ENCODE measurements at regions not wholly inside any gene's neighbourhood (a gene's known extent, or its start where the extent isn't known, plus 50 kb on each side); places are given as distances from the start of the nearest gene placed in this dataset.
"Not testable (repeated sequence)": the region's sequence is repeated elsewhere in the genome, so short reads cannot be mapped to it uniquely, and the experiment has no call there.

GRCh38 chr2:43005975-43006833 lies 213.8 kb upstream of the HAAO start:
- ChIA-PET POLR2A (no interaction called here), CTCF (interaction anchor here (0.5 to 0.8 kb wide), 2 partner anchors 18 to 134 kb away, joined by 3 to 4 read pairs; no protein-coding TSS in a partner anchor)
- ATAC-seq (no peak), DNase-seq (no peak)
- no peaks in the 10 kb centered on the region for H3K9me3 Mint-ChIP-seq (ENCODE audit: low read depth)
- no peaks in the 10 kb centered on the region for H3K36me3 Mint-ChIP-seq (ENCODE audit: low read depth)
- peaks cover 7% of the 10 kb centered on the region for H3K4me1 Mint-ChIP-seq
- no peak overlapping the region for H3K27ac Mint-ChIP-seq
- intact Hi-C loops (cut with DNase I, micrococcal nuclease): no loop called here
- H3K27me3 Mint-ChIP-seq: no peaks in the 10 kb centered on the region
- no peak overlapping the region for H3K4me3 Mint-ChIP-seq

DNA sequence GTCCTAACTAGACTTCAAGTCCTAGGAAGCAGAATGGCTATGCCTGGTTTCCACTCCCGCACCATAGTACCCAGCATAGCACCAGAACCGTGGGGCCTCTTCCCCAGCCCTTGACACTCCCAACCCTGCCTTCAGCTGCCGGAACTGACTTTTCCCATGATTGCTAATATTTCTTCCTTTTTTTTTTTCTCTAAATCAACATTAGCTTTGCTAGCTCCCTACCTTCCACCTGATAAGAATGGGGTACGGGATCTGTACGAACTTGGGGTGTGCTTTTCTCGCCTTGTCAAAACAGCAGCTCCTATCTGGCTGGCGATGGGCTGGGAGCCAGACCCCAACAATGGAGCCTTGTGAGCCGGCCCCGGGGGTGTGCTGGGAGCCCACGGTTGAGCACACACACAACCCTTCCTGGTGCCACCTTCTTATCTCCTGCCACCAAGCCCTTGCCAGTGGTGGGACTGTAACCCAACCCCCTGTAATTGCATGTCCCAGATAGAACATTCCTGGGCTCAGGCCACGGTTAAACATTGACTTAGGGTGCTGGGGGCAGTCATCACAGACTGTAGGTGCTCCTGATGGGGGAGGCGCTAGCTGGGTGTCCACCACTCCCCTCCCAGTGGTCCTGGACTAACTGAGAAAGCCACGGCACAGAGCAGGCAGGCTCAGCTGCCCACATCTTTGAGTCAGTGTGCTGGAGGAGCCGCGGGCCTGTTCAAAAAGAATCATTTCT lies 213.0 kb upstream of the HAAO start:
- Mint-ChIP-seq H3K36me3 (ENCODE audit: low read depth) (no peaks in the 10 kb centered on the region), H3K9me3 (ENCODE audit: low read depth) (no peaks in the 10 kb centered on the region), H3K4me1 (no peaks in the 10 kb centered on the region), H3K27ac (peak overlapping the region; percentile 23), H3K4me3 (no peak overlapping the region), H3K27me3 (no peaks in the 10 kb centered on the region)
- DNase-seq (no peak), ATAC-seq (no peak)
- POLR2A ChIA-PET: no interaction called here
- CTCF ChIA-PET: interaction anchor here (0.5 to 1.3 kb wide), 5 partner anchors 17 to 213 kb away, joined by 3 to 4 read pairs (median 3); no protein-coding TSS in a partner anchor
- intact Hi-C loops (cut with DNase I, micrococcal nuclease): no loop called here

DNA sequence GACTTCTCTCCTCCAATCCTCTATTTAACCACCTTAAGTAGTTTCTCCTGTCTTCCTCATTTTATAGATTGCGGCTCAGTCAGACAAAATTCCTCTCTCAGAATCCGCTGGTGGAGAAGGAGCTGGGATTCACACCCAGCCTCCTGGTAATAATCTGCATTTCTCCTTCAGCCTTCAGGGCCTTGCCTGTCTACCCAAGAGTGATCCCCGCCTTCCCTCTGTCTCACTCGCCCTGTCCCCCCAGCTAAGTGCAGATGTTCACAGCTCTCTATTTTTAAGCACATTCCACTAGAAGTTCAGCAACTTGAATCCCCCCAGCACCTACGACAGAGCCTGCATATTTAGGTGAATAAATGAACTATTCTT lies 212.5 kb upstream of the HAAO start:
- H3K27me3 Mint-ChIP-seq: no peaks in the 10 kb centered on the region
- ATAC-seq: no peak
- no peak overlapping the region for H3K4me3 Mint-ChIP-seq
- POLR2A ChIA-PET: no interaction called here
- intact Hi-C loops (cut with DNase I, micrococcal nuclease): no loop called here
- CTCF ChIA-PET: interaction anchor here (0.5 to 1.3 kb wide), 4 partner anchors 22 to 213 kb away, joined by 3 to 4 read pairs (median 3); no protein-coding TSS in a partner anchor
- no peaks in the 10 kb centered on the region for H3K4me1 Mint-ChIP-seq
- no peak for DNase-seq
- no peaks in the 10 kb centered on the region for H3K9me3 Mint-ChIP-seq (ENCODE audit: low read depth)
- H3K36me3 Mint-ChIP-seq (ENCODE audit: low read depth): no peaks in the 10 kb centered on the region
- H3K27ac Mint-ChIP-seq: peak overlapping the region; percentile 23

DNA sequence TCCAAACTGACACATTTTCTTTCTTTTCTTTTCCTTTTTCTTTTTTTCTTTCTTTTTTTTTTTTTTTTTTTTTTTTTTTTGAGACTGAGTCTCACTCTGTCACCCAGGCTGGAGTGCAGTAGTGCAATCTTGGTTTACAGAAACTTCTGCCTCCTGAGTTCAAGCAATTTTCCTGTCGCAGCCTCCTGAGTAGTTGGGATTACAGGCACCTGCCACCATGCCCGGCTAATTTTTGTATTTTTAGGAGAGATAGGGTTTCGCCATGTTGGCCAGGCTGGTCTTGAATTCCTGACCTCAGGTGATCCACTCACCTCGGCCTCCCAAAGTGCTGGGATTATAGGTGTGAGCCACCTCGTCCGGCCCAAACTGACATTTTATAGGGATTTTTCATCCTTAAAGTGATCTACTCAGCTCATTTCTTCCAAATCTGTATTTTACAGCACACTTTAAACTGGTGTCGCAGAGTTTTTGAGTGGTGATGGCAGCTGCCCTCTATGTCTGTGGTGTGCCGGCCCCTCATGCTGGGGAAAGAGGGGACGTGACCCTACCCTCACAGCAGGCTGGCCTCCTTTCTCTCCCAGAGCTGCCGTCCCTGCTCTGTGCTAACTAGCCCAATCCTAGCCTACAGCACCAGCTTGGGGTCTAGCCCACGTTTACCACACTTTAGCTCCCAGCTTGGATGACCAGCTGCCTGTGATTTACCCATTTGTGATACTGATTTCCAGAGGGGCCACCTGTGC lies 211.9 kb upstream of the HAAO start:
- ATAC-seq; H3K27me3 Mint-ChIP-seq; POLR2A ChIA-PET; H3K4me3 Mint-ChIP-seq; H3K27ac Mint-ChIP-seq; H3K9me3 Mint-ChIP-seq (ENCODE audit: low read depth); H3K4me1 Mint-ChIP-seq; intact Hi-C loops (cut with DNase I, micrococcal nuclease); DNase-seq; H3K36me3 Mint-ChIP-seq (ENCODE audit: low read depth): not testable (repeated sequence)
- CTCF ChIA-PET: interaction anchor here (0.6 to 1.3 kb wide), 3 partner anchors 57 to 485 kb away, joined by 3 to 4 read pairs (median 4); no protein-coding TSS in a partner anchor

- intact Hi-C loops (cut with DNase I, micrococcal nuclease): no loop called here
- CTCF ChIA-PET: no interaction called here
Measured at GRCh38 chr2:43003702-43004101, 211.3 kb upstream of the HAAO start.

DNA sequence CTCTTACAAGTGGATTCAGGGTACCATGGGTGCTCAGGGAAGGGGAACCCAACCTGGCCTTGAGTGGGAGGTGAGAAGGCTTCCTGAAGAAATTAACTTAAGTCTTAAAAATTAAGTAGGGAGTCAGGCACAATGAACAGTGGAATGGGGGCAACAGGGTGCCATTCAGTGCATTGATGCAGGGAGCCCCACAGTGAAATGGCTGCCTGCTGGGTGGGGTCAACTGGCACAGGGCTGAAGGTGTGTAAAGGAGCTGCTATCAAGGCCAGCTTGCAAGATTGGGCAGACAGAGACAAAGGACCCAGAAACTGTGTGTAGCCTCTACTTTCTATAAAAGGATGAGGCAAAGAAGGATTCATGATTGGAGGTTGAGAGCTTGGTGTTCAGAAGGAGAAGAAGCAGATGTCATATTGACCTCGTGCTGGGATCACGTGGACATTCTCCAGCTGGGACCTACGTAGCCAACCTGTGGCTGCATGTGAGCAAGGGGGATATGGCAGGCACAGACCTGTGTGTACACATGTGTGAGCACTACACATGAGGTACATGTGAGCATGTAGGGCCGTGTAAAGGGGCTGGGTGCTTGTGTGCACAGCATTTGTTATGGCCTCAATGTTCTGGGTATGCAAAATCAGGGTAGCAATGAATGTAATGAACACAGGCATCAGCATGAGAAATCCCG lies 209.5 kb upstream of the HAAO start:
- Mint-ChIP-seq H3K9me3 (ENCODE audit: low read depth) (no peaks in the 10 kb centered on the region), H3K4me3 (no peak overlapping the region), H3K27ac (no peak overlapping the region), H3K36me3 (ENCODE audit: low read depth) (no peaks in the 10 kb centered on the region), H3K27me3 (no peaks in the 10 kb centered on the region), H3K4me1 (no peaks in the 10 kb centered on the region)
- POLR2A ChIA-PET: no interaction called here
- DNase-seq: no peak
- intact Hi-C loops (cut with DNase I, micrococcal nuclease): no loop called here
- no peak for ATAC-seq
- CTCF ChIA-PET: interaction anchor here (1.1 to 1.4 kb wide), 2 partner anchors 14 to 443 kb away, joined by 3 to 4 read pairs; no protein-coding TSS in a partner anchor

More at GRCh38 chr2:43003702-43004101, 211.3 kb upstream of the HAAO start:
- Mint-ChIP-seq H3K4me1 (no peaks in the 10 kb centered on the region), H3K27ac (no peak overlapping the region), H3K4me3 (no peak overlapping the region), H3K36me3 (ENCODE audit: low read depth) (no peaks in the 10 kb centered on the region), H3K27me3 (no peaks in the 10 kb centered on the region), H3K9me3 (ENCODE audit: low read depth) (no peaks in the 10 kb centered on the region)
- POLR2A ChIA-PET: no interaction called here
- no peak for DNase-seq
- ATAC-seq: no peak

DNA sequence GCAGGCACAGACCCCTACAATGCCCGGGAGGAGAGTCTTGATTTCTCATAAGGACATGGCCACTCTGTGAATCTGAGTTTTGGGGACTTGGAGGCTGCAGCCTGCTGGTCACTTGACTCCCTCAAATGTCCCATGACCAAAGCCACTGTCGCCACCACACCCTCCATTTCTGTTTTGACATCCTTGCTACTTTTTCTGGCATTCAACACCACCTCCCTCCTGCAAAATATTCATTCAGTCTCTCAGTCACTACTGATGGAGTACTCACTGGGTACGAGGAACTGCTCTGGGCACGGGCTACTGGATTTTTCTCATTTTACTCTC lies 208.6 kb upstream of the HAAO start:
- Mint-ChIP-seq H3K4me3 (no peak overlapping the region), H3K27ac (no peak overlapping the region), H3K9me3 (ENCODE audit: low read depth) (no peaks in the 10 kb centered on the region), H3K36me3 (ENCODE audit: low read depth) (no peaks in the 10 kb centered on the region), H3K27me3 (no peaks in the 10 kb centered on the region), H3K4me1 (no peaks in the 10 kb centered on the region)
- CTCF ChIA-PET: interaction anchor here (1.1 kb wide), 1 partner anchor 444 kb away, joined by 4 read pairs; no protein-coding TSS in a partner anchor
- intact Hi-C loops (cut with DNase I, micrococcal nuclease): no loop called here
- POLR2A ChIA-PET: no interaction called here
- no peak for ATAC-seq
- DNase-seq: no peak

GRCh38 chr2:43000242-43001054 lies 208.1 kb upstream of the HAAO start:
- no peaks in the 10 kb centered on the region for H3K27me3 Mint-ChIP-seq
- no peaks in the 10 kb centered on the region for H3K36me3 Mint-ChIP-seq (ENCODE audit: low read depth)
- DNase-seq (no peak), ATAC-seq (no peak)
- intact Hi-C loops (cut with DNase I, micrococcal nuclease): no loop called here
- no peaks in the 10 kb centered on the region for H3K4me1 Mint-ChIP-seq
- no peak overlapping the region for H3K27ac Mint-ChIP-seq
- H3K4me3 Mint-ChIP-seq: no peak overlapping the region
- POLR2A ChIA-PET: no interaction called here
- CTCF ChIA-PET: no interaction called here
- no peaks in the 10 kb centered on the region for H3K9me3 Mint-ChIP-seq (ENCODE audit: low read depth)

DNA sequence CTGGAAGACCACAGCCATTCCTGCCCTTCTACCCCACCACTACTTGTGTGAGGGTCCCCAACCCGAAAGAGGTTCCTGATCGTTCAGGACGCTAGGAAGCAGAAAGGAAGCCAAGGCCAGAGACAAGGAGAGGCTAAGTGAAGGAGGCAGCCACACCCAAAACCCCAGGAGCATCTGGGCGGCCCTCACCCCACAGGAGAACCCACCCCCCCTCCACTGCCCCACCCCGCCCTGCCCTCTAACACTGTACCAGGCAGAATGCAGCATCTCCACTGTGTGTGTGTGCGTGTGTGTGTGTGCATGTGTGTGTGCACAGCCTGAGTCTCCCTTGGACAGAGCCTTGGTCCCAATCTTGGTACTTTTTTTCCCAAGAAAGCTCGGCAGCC lies 207.5 kb upstream of the HAAO start:
- no peaks in the 10 kb centered on the region for H3K9me3 Mint-ChIP-seq (ENCODE audit: low read depth)
- intact Hi-C loops (cut with DNase I, micrococcal nuclease): no loop called here
- no peak overlapping the region for H3K4me3 Mint-ChIP-seq
- H3K36me3 Mint-ChIP-seq (ENCODE audit: low read depth): no peaks in the 10 kb centered on the region
- no peak for DNase-seq
- no peaks in the 10 kb centered on the region for H3K27me3 Mint-ChIP-seq
- ChIA-PET POLR2A (no interaction called here), CTCF (interaction anchor here (0.6 to 0.7 kb wide), 2 partner anchors 104 to 626 kb away, joined by 3 to 4 read pairs; no protein-coding TSS in a partner anchor)
- ATAC-seq: no peak
- no peaks in the 10 kb centered on the region for H3K4me1 Mint-ChIP-seq
- H3K27ac Mint-ChIP-seq: no peak overlapping the region

DNA sequence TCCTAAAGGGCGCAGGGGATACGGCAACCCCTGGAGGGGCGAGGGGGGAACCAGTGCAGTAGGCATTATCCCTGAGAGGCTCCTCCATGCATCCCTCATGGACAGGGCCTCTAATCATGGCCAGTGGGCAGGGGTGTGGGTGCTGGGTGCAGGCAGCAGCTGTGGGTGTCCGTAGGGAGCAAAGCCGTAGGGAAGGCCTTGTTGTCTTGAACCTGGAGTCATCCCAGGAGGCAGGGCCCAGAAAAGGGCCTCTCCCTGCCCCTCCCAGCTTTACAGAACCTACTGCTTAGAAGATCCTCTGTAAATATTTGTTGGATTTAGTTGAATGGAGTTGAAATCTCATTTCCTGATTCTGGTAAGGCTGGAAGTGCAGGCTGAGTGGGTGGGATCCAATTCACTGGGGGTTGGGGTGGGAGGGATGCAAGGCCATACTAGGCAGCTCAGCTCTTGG lies 207.0 kb upstream of the HAAO start:
- CTCF ChIA-PET: interaction anchor here (0.6 to 0.7 kb wide), 2 partner anchors 104 to 626 kb away, joined by 3 to 4 read pairs; no protein-coding TSS in a partner anchor
- no peak for ATAC-seq
- H3K27ac Mint-ChIP-seq: no peak overlapping the region

More for the DNA sequence above, 207.0 kb upstream of the HAAO start:
- Mint-ChIP-seq H3K4me3 (no peak overlapping the region), H3K36me3 (ENCODE audit: low read depth) (no peaks in the 10 kb centered on the region), H3K27me3 (no peaks in the 10 kb centered on the region), H3K9me3 (ENCODE audit: low read depth) (no peaks in the 10 kb centered on the region), H3K4me1 (no peaks in the 10 kb centered on the region)
- intact Hi-C loops (cut with DNase I, micrococcal nuclease): no loop called here
- POLR2A ChIA-PET: no interaction called here
- no peak for DNase-seq

Data from activated CD4-positive, alpha-beta T cell treated with anti-CD3 and anti-CD28 coated beads for 36 hours (primary cell).